HG03469 (cell line): ENCODE measurements at regions not wholly inside any gene's neighbourhood (a gene's known extent, or its start where the extent isn't known, plus 50 kb on each side); places are given as distances from the start of the nearest gene placed in this dataset.
"Not testable (repeated sequence)": the region's sequence is repeated elsewhere in the genome, so short reads cannot be mapped to it uniquely, and the experiment has no call there.

ENCODE experiments used
- ATAC-seq: cut with Tn5 transposase; IDR thresholded peaks from one replicate; pipeline ENCODE4 v1.9.1; 2021; ENCODE audit warnings: mild to moderate bottlenecking, moderate library complexity, moderate number of reproducible peaks; ENCODE audit not compliant: unreplicated experiment

GRCh38 chr3:80391573-80391972 lies 623.8 kb upstream of the ROBO1 start:
- ATAC-seq, result no peak

DNA sequence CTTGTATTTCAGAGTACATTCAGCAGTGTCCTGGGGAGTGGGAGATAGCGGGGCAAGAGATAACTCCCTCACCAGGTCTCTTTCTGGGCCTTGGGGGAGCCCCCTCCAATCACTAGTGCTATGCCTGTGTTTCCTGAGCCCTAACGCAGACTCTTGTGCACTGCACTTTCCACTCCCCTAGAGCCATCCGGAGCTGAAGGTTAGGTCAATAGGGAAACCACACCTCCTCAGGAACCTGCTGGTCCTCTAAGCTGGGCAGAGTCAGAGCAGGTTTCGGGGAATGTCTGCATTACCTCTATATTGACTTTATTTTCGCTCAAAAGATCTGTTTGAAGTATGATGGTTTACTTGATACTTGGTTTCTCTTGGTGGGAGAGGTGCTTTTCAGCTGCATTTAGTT lies 617.0 kb upstream of the ROBO1 start:
- no peak for ATAC-seq

- ATAC-seq, result no peak
Measured at GRCh38 chr3:80374423-80374822, 606.6 kb upstream of the ROBO1 start.

DNA sequence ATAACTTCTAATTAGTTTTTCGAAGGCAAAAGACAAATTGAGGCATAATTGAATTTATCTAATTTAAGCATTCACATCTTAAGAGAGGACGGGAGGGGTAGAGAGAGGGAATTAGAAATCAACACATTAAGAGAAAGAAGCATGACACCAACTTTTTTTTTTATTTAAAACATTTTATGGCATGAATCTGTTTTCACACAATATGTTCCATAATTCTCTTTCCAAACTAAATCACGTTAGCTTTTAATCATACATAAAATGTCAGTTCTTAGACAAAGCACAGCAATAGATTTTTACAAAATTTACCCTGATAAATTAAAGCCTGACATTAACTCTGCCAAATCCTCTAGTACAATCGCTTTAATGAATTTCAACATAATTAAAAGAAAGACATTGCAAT lies 600.8 kb upstream of the ROBO1 start:
- no peak for ATAC-seq

DNA sequence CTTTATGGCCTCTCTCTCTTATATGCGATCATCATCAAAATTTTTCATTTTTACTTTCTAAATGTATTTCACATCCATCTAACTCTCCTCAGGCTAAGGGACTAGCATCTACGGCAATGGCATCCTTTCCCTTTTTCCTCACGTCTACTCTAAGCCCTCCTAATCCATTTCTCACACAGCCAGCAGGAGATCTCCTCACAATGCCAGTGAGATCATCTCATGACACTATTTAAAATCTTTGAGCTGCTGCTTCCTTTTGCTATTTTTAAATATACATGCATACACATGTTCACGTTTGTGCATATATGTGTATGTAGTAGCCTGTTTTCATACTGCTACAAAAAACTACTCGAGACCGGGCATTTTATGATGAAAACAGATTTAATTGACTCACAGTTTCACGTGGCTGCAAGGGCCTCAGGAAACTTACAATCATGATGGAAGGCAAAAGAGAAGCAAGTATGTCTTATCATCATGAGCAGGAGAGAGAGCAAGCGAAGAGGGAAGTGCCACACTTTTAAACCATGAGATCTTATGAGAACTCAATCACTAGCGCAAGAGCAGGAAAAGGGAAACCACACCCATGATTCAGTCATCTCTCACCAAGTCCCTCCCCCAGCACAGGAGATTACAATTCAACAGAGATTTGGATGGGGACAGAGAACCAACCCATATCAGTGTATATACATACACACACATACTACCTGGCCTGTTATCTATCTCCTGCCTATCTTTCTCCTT lies 599.2 kb upstream of the ROBO1 start:
- ATAC-seq, result no peak

GRCh38 chr3:80357761-80358160 lies 590.0 kb upstream of the ROBO1 start:
- no peak for ATAC-seq

GRCh38 chr3:80355144-80355543 lies 587.3 kb upstream of the ROBO1 start:
- ATAC-seq, result no peak

- no peak for ATAC-seq
Measured at GRCh38 chr3:80351201-80351600, 583.4 kb upstream of the ROBO1 start.

DNA sequence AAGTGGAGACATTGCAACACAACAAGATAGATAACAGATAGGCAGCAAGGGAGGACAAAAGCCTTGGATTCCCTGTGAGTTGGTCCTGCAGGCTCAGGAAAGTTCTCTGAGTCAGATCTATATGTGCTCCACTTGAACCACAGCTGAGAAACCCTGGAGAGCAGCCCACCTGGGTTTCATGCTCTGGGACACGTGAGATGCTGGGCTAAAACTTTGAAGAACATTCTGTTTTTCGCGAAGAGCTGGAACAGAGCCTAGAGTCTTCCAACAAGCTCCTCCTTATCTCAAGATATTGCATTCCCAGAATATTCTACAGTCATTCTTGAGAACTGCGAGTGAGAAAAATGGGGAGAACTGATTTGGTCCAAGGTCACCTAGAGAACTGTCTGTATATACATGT lies 583.0 kb upstream of the ROBO1 start:
- ATAC-seq, result no peak

DNA sequence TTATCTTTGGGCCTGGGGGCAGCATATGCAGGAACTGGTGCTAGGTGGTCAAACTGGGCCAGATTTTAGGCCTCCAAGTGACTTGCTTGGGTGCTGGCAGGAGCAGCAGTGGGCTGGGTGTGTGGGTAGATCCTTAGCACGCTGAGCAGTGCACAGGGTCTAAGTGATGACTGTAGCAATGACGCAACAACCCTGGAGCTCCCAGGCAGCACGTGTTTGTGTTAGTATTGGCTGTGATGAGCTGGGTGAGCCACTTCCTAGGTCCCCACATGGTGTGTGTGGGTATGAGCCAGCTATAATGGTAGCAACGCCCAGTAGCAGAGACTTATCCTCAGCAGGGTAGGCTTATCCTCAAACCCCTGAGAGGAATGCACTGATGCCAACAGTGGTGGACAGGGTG lies 570.6 kb upstream of the ROBO1 start:
- no peak for ATAC-seq

- ATAC-seq, result no peak
Measured at GRCh38 chr3:80334534-80334933, 566.7 kb upstream of the ROBO1 start.

GRCh38 chr3:80331494-80332170 lies 563.8 kb upstream of the ROBO1 start:
- ATAC-seq, result no peak

DNA sequence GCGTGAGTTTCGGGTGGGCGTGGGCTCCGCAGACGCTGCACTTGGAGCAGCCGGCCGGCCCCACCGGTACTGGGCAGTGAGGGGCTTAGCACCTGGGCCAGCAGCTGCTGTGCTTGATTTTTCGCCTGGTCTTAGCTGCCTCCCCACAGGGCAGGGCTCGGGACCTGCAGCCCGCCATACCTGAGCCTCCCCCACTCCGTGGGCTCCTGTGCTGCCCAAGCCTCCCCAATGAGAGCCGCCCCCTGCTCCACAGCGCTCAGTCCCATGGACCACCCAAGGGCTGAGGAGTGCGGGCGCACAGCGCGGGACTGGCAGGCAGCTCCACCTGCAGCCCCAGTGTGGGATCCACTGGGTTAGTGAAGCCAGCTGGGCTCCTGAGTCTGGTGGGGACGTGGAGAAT lies 546.7 kb upstream of the ROBO1 start:
- not testable (repeated sequence) for ATAC-seq

DNA sequence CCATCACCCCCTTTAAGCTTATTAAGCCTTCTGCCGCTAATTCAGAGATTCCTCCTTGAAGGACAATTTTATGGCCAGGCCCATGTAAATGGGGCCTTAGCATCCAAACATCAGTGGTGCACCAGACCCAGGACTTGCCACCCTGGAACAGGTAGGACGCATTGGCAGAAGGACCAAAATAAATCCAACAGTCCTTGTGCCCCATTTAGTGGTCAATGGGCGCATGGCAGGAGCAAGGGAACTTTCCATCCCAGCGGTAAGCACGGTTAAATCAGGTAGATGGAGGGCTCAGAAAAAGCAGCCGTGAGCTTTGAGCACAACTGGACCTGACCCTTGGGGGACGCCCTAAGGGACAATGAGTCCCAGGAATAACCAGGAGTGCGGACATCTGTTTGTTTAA lies 540.8 kb upstream of the ROBO1 start:
- ATAC-seq, result no peak

GRCh38 chr3:80307844-80308243 lies 540.0 kb upstream of the ROBO1 start:
- no peak for ATAC-seq

GRCh38 chr3:80297720-80298119 lies 529.9 kb upstream of the ROBO1 start:
- ATAC-seq, result no peak

DNA sequence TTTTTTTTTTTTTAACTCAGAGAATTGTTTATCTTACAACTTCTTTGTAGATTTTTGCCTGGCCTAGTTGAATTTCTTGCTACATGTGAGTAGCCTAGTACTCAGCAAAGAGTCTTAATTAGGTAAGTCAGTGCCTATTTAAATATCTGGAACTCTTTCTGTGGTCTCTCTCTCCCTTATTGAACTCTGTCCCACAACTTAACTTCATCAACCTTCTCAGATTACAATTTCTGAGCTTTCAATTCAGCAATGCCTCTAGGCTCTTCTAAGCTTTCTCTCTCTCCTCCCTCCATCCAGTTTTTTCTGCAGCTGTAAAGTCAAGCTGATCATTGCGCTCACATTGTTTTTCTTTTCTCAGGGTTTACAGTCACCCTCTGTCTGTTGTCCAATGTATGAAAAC lies 517.6 kb upstream of the ROBO1 start:
- ATAC-seq, result no peak

GRCh38 chr3:80283783-80284182 lies 516.0 kb upstream of the ROBO1 start:
- no peak for ATAC-seq

- no peak for ATAC-seq
Measured at GRCh38 chr3:80278056-80278455, 510.3 kb upstream of the ROBO1 start.

- no peak for ATAC-seq
Measured at GRCh38 chr3:80275120-80275519, 507.3 kb upstream of the ROBO1 start.

DNA sequence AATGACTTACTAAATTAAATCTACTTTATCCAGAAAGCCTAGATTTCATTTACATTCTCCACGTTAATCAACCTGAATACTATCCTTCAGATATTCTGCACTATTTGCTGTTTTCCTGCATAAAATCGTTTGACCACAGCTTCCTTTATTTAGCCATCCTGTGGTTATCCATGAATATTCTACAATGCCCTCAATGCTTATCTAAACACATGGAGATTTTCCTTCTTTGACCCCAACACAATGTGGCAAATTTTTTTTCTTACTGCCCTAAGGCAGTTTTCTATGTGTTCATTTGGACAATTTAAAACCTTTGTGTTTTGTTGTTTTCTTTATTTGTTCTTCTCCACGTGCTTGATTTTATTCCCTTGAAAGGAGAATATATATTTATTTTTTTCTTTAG lies 495.5 kb upstream of the ROBO1 start:
- no peak for ATAC-seq

GRCh38 chr3:80261082-80261481 lies 493.3 kb upstream of the ROBO1 start:
- ATAC-seq, result no peak

GRCh38 chr3:80259736-80260135 lies 491.9 kb upstream of the ROBO1 start:
- no peak for ATAC-seq
